Mesothelial cell of epicardium (in vitro differentiated cells): ENCODE measurements at regions not wholly inside any gene's neighbourhood (a gene's known extent, or its start where the extent isn't known, plus 50 kb on each side); places are given as distances from the start of the nearest gene placed in this dataset.
"Not testable (repeated sequence)": the region's sequence is repeated elsewhere in the genome, so short reads cannot be mapped to it uniquely, and the experiment has no call there.

ENCODE experiments used
- DNase-seq, 2 experiments: peaks; one replicate each; pipeline ENCODE4 v3.0.0; 2021; ENCODE audit warnings: low spot score in 2 of 2; ENCODE audit not compliant: unreplicated experiment in 2 of 2
- H3K27ac Mint-ChIP-seq: 2 replicates; pipeline ENCODE4 v1.8.0; 2021; ENCODE audit warnings: mixed read lengths
- H3K27me3 Mint-ChIP-seq: 2 replicates; pipeline ENCODE4 v1.8.0; 2021; ENCODE audit warnings: low read depth, mixed read lengths
- H3K36me3 Mint-ChIP-seq: 2 replicates; pipeline ENCODE4 v1.8.0; 2021; ENCODE audit warnings: mixed read lengths
- H3K4me1 Mint-ChIP-seq: 2 replicates; pipeline ENCODE4 v1.8.0; 2021; ENCODE audit warnings: mixed read lengths
- H3K4me3 Mint-ChIP-seq: 2 replicates; pipeline ENCODE4 v1.8.0; 2021; ENCODE audit warnings: mild to moderate bottlenecking, moderate library complexity, mixed read lengths
- H3K9me3 Mint-ChIP-seq: 2 replicates; pipeline ENCODE4 v1.8.0; 2021; ENCODE audit warnings: mixed read lengths
- TF ChIP-seq, protein P1 (sequence below): fragments of 200-600 bp; sonication (generic); IDR thresholded peaks from one replicate; pipeline ENCODE4 v1.5.0; 2021; ENCODE audit warnings: antibody characterized with exemption; ENCODE audit not compliant: unreplicated experiment

DNA sequence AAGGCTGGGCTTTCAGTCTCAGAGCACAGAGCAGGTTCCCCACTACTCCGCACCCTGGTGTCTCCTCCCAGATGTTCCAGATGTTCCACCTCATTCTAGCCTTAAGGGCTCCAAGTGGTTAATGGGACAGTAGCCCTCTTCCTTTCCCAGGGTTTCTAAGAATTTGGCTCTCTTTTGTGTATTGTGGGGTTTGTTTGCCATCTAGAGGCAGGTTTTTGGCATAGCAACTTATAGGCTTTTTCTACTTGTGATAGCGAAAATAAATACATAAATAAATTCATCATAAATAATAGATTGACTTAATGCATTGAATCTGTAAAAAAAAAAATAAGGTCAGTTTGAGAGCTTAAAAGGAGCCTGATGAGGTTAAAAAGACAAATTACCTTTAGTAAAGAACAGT, 86.1 kb upstream of the XKR3 start:
- H3K27me3 Mint-ChIP-seq, H3K27ac Mint-ChIP-seq, H3K4me3 Mint-ChIP-seq, H3K9me3 Mint-ChIP-seq, H3K36me3 Mint-ChIP-seq, DNase-seq, H3K4me1 Mint-ChIP-seq: not testable (repeated sequence)

DNA sequence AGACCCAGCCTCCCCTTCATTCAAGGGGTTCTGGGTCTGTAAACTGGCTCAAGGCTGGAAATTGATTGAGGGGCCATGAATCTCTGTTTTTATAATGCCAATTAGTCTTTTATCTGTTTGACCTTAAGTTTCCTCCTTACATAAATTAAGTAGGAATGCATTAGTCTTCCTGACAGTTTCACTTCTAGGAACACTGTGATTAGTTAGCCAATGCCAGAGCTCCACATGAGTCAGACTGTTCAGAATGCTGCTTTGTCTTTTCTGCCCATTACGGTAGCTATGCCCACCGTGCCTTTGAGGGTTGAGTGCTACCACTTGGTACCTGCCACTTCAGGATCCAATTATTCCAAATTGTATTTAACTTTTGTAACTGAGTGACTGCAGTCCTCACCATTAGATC, 76.8 kb upstream of the XKR3 start:
- not testable (repeated sequence) for H3K27ac Mint-ChIP-seq, H3K4me1 Mint-ChIP-seq, H3K36me3 Mint-ChIP-seq, H3K9me3 Mint-ChIP-seq, H3K27me3 Mint-ChIP-seq, DNase-seq, H3K4me3 Mint-ChIP-seq

DNA sequence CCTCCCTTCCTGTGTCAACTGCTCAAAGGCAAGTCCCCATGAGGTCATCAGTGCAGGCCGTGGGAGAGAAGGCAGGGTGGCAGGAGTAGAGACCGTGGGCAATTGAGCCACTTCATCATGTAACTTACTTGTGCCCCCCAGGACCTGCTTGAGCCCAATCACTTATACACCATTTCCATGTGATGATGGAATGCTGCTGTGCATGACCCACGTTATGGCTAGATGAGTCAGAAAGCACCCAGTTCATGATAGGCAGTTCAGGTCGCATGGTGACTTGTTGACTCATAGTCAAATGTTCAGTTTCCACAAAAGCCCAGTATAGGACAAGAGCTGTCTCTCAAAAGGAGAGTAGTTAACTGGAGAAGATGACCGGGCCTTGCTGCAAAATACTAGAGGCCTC, 76.4 kb upstream of the XKR3 start:
- not testable (repeated sequence) for H3K27ac Mint-ChIP-seq, H3K36me3 Mint-ChIP-seq, DNase-seq

DNA sequence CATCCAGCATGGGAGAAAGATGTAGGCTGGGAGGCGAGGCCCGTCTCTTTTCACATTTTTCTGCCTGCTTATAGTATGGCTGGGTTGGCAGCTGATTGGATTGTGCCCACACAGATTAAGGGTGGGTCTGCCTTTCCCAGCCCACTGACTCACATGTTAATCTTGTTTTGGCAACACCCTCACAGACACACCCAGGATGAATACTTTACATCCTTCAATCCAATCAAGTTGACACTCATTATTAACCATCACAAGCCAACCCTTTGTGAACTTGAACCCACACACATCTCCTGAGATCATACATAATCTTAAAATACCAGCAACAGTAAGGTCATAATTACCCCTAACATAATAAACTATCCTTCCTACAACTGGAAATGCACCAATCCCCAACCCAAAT, 74.1 kb upstream of the XKR3 start:
- H3K4me1 Mint-ChIP-seq, H3K36me3 Mint-ChIP-seq, H3K27ac Mint-ChIP-seq, H3K9me3 Mint-ChIP-seq, H3K4me3 Mint-ChIP-seq, DNase-seq, H3K27me3 Mint-ChIP-seq: not testable (repeated sequence)

More for the DNA sequence above, 76.4 kb upstream of the XKR3 start:
- not testable (repeated sequence) for H3K4me3 Mint-ChIP-seq, H3K27me3 Mint-ChIP-seq, H3K9me3 Mint-ChIP-seq, H3K4me1 Mint-ChIP-seq

DNA sequence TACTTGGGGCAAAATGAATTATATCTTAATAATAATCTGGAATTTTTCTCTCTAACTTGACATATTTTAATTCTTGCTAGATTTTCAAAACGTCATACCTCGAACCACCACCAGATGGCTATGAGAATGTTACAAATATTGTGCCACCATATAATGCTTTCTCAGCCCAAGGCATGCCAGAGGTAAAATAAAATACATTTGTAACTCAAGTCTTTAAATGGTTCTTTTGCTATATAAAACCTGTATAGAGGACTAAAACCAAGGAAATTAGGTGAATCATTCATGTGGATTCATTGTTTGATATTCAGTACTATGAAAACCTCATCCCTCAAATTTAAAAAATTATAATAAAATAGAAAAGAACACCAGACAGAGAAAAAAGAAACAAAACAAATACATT, 72.2 kb upstream of the XKR3 start:
- H3K27ac Mint-ChIP-seq, DNase-seq, H3K36me3 Mint-ChIP-seq, H3K4me3 Mint-ChIP-seq, H3K27me3 Mint-ChIP-seq, H3K9me3 Mint-ChIP-seq, H3K4me1 Mint-ChIP-seq: not testable (repeated sequence)
- TF ChIP-seq, protein P1, sequence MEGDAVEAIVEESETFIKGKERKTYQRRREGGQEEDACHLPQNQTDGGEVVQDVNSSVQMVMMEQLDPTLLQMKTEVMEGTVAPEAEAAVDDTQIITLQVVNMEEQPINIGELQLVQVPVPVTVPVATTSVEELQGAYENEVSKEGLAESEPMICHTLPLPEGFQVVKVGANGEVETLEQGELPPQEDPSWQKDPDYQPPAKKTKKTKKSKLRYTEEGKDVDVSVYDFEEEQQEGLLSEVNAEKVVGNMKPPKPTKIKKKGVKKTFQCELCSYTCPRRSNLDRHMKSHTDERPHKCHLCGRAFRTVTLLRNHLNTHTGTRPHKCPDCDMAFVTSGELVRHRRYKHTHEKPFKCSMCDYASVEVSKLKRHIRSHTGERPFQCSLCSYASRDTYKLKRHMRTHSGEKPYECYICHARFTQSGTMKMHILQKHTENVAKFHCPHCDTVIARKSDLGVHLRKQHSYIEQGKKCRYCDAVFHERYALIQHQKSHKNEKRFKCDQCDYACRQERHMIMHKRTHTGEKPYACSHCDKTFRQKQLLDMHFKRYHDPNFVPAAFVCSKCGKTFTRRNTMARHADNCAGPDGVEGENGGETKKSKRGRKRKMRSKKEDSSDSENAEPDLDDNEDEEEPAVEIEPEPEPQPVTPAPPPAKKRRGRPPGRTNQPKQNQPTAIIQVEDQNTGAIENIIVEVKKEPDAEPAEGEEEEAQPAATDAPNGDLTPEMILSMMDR, result peak; percentile 63

DNA sequence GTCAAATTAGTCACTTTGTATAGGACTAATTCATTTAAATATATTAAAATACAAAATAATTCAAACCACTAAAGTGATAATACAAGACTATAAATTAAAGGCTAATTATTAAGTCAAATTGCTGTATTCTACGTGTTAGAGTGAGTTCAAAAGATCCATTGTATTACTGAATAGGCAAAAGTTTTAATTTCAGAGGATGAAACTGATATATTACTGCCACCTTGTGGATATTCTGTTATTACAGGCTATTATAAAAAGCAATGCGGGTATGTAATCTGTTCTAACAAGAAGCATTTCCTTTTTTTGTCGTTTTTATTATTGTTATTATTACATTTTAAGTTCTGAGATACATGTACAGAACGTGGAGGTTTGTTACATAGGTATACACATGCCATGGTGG, 66.7 kb upstream of the XKR3 start:
- TF ChIP-seq, protein P1, result peak; percentile 33
- not testable (repeated sequence) for H3K9me3 Mint-ChIP-seq, H3K4me1 Mint-ChIP-seq, H3K36me3 Mint-ChIP-seq, H3K4me3 Mint-ChIP-seq, DNase-seq, H3K27me3 Mint-ChIP-seq, H3K27ac Mint-ChIP-seq

DNA sequence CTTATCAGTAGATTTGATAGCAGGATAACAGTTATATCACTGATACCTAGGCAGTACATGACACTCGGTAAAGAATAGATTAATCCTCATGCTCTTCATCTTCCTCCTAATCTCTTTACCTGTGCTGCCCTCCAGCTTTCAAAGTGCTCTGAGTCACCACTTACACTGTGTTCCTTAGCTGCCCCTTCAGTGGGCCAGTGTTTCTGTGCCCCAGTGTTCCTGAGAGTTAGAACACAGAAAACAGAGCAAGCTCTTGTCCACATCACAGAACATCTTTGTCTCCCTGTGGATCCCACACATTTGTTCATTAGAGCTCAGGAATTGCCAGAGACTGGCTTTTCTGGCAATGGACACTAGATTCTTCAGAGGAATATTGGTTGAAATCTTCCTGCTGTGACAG, 51.1 kb upstream of the XKR3 start:
- not testable (repeated sequence) for H3K27ac Mint-ChIP-seq, H3K36me3 Mint-ChIP-seq, H3K9me3 Mint-ChIP-seq, H3K4me1 Mint-ChIP-seq, DNase-seq, H3K4me3 Mint-ChIP-seq, H3K27me3 Mint-ChIP-seq
